ENCODE measurements at regions not wholly inside any gene's neighbourhood (a gene's known extent, or its start where the extent isn't known, plus 50 kb on each side); places are given as distances from the start of the nearest gene placed in this dataset.

- TF ChIP-seq CTCF (IDR thresholded peaks at IDR 0.05): no peak
- TF ChIP-seq EZH2 (IDR thresholded peaks at IDR 0.05; ENCODE audit: borderline replicate concordance, insufficient read depth, low read depth, low read length, poor library complexity, severe bottlenecking): no peak
Observed at GRCh38 chr4:170794525-170794924, 704.8 kb upstream of the AADAT start.
